ENCODE measurements at regions not wholly inside any gene's neighbourhood (a gene's known extent, or its start where the extent isn't known, plus 50 kb on each side); places are given as distances from the start of the nearest gene placed in this dataset.

GRCh38 chr14:106210650-106211049 is 684.3 kb downstream of the TMEM121 start:
- DNase-seq (ENCODE audit: low spot score in 2 of 2) = no peak
- peaks cover 30% of the 10 kb centered on the region for H3K27me3 ChIP-seq
- no peaks in the 10 kb centered on the region for H3K4me1 ChIP-seq
- no peaks in the 10 kb centered on the region for H3K9me3 ChIP-seq
- WGBS = 49% methylated on average over 7 of the region's 7 CpGs
- H3K36me3 ChIP-seq = no peaks in the 10 kb centered on the region
- H3K27ac ChIP-seq = no peak overlapping the region
- TF ChIP-seq POLR2AphosphoS5 (IDR thresholded peaks at IDR 0.05) (no peak), POLR2A (IDR thresholded peaks at IDR 0.05) (no peak), EP300 (IDR thresholded peaks at IDR 0.05) (no peak), CTCF (IDR thresholded peaks at IDR 0.05) (no peak)
- H3K4me3 ChIP-seq = no peak overlapping the region

- no peak overlapping the region for H3K4me3 ChIP-seq
- H3K4me1 ChIP-seq = no peaks in the 10 kb centered on the region
- H3K36me3 ChIP-seq = no peaks in the 10 kb centered on the region
- 48% methylated on average over 7 of the region's 7 CpGs for WGBS
- TF ChIP-seq POLR2A (IDR thresholded peaks at IDR 0.05) (no peak), EP300 (IDR thresholded peaks at IDR 0.05) (no peak)
- H3K27me3 ChIP-seq = peaks cover 30% of the 10 kb centered on the region
- H3K27ac ChIP-seq = no peak overlapping the region
- H3K9me3 ChIP-seq = no peaks in the 10 kb centered on the region
- DNase-seq (ENCODE audit: low spot score in 2 of 2) = no peak
Measured at GRCh38 chr14:106211334-106211900, 685.0 kb downstream of the TMEM121 start.

- no peak for TF ChIP-seq POLR2AphosphoS5 (IDR thresholded peaks at IDR 0.05)
- no peak for TF ChIP-seq CTCF (IDR thresholded peaks at IDR 0.05)
- TF ChIP-seq POLR2A (IDR thresholded peaks at IDR 0.05) = no peak
- TF ChIP-seq EP300 (IDR thresholded peaks at IDR 0.05) = no peak
- H3K27me3 ChIP-seq = peaks cover 22% of the 10 kb centered on the region
- H3K36me3 ChIP-seq = no peaks in the 10 kb centered on the region
- no peaks in the 10 kb centered on the region for H3K4me1 ChIP-seq
- H3K4me3 ChIP-seq = no peak overlapping the region
- no peaks in the 10 kb centered on the region for H3K9me3 ChIP-seq
- DNase-seq (ENCODE audit: low spot score in 2 of 2) = no peak
- 42% methylated on average over 2 of the region's 2 CpGs for WGBS
- no peak overlapping the region for H3K27ac ChIP-seq
Measured at GRCh38 chr14:106215229-106215628, 688.8 kb downstream of the TMEM121 start.

GRCh38 chr14:106216679-106217078 is 690.3 kb downstream of the TMEM121 start:
- TF ChIP-seq POLR2A (IDR thresholded peaks at IDR 0.05) (no peak), CTCF (IDR thresholded peaks at IDR 0.05) (no peak), EP300 (IDR thresholded peaks at IDR 0.05) (no peak), POLR2AphosphoS5 (IDR thresholded peaks at IDR 0.05) (no peak)
- no peak for DNase-seq (ENCODE audit: low spot score in 2 of 2)
- Histone ChIP-seq H3K4me1 (no peaks in the 10 kb centered on the region), H3K27me3 (peaks cover 22% of the 10 kb centered on the region), H3K4me3 (no peak overlapping the region), H3K27ac (no peak overlapping the region), H3K9me3 (no peaks in the 10 kb centered on the region), H3K36me3 (no peaks in the 10 kb centered on the region)
- WGBS = 73% methylated on average over 1 of the region's 1 CpG

- Histone ChIP-seq H3K9me3 (no peaks in the 10 kb centered on the region), H3K27me3 (peaks cover 13% of the 10 kb centered on the region), H3K4me3 (no peak overlapping the region), H3K27ac (no peak overlapping the region), H3K4me1 (no peaks in the 10 kb centered on the region), H3K36me3 (no peaks in the 10 kb centered on the region)
- TF ChIP-seq POLR2A (IDR thresholded peaks at IDR 0.05) = no peak
- TF ChIP-seq CTCF (IDR thresholded peaks at IDR 0.05) = no peak
- DNase-seq (ENCODE audit: low spot score in 2 of 2) = no peak
- WGBS = 41% methylated on average over 5 of the region's 5 CpGs
Measured at GRCh38 chr14:106218174-106218573, 691.8 kb downstream of the TMEM121 start.

GRCh38 chr14:106222311-106222710 is 695.9 kb downstream of the TMEM121 start:
- Histone ChIP-seq H3K4me1 (no peaks in the 10 kb centered on the region), H3K9me3 (no peaks in the 10 kb centered on the region), H3K36me3 (no peaks in the 10 kb centered on the region), H3K27me3 (peaks cover 8% of the 10 kb centered on the region), H3K4me3 (no peak overlapping the region), H3K27ac (no peak overlapping the region)
- 52% methylated on average over 3 of the region's 3 CpGs for WGBS
- DNase-seq (ENCODE audit: low spot score in 2 of 2) = no peak
- TF ChIP-seq POLR2A (IDR thresholded peaks at IDR 0.05) (no peak), CTCF (IDR thresholded peaks at IDR 0.05) (no peak), EP300 (IDR thresholded peaks at IDR 0.05) (no peak)
